GM21619 (cell line): ENCODE measurements at regions not wholly inside any gene's neighbourhood (a gene's known extent, or its start where the extent isn't known, plus 50 kb on each side); places are given as distances from the start of the nearest gene placed in this dataset.

Experiments used
- ATAC-seq: cut with Tn5 transposase; IDR thresholded peaks from one replicate; pipeline ENCODE4 v1.9.1; 2021; ENCODE audit not compliant: unreplicated experiment

DNA sequence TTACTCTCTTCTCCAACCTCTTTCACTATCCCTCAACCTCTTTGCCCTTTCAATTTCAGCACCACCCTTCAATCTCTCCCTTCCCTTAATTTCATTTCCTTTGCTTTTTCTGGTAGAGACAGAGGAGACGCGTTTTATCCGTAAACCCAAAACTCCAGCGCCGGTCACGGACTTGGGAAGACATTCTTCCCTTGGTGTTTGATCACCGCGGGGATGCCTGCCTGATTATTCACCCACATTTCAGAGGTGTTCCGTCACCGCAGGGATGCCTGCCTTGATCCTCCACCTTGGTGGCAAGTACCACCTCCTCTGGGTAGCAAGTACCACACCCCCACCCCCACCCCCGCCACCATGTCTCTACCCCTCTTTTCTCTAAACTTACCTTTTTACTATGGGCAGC is 669.4 kb upstream of the PKDCC start:
- no peak for ATAC-seq

DNA sequence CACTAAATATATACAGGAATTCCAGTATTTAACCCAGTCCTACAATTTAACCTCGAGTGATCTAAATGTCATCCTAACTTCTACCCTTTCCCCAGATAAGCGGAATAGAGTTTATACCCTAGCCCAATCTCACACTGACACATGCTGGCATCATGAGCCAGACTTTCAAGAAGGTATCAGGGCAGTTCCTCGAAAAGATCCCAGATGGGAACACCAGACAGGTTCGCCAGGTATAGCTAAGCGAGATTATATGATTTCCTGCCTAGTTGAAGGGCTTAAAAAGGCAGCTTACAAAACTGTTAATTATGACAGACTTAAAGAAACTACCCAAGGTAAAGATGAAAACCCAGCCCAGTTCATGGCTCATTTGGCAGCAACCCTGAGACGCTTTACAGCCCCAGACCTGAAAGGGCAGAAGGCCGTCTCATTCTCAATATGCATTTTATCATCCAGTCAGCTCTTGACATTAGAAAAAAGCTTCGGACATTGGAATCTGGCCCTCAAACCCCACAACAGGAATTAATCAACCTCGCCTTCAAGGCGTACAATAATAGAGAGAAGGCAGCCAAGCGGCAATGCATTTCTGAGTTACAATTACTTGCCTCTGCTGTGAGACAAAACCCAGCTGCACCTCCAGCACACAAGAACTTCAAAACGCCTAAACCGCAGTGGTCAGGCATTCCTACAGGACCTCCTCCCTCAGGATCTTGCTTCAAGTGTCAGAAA is 668.2 kb upstream of the PKDCC start:
- ATAC-seq = no peak

DNA sequence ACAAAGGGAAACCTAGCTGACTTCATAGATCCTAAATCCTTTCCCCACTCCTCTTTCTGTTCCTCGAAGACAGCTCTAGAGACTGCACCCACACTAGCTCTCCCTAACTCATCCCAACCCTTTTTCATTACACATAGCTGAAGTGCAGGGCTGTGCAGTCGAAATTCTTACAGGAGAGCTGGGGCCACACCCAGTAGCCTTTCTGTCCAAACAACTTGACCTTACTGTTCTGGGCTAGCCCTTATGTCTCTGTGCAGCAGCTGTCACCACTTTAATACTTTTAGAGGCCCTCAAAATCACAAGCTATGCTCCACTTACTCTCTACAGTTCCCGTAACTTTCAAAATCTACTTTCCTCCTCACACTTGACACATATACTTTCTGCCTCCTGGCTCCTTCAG is 666.1 kb upstream of the PKDCC start:
- ATAC-seq = no peak

DNA sequence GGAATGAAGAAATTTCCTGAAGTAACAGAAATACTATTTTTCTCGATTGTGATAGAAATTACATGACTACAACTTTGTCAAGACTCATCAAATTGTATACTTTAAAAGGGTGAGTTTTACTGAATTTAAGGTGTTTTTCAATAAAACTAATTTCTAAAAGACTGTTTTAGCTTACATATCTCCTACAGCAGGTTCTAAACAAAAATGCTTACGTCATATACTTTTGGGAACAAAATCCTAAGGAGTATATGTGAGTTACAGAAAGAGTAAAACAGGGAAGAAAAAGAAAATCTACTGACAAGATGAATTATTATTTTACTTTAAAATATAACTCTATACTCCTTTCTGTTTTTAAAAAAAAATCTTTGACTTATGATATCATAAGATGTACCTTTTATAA is 660.3 kb upstream of the PKDCC start:
- ATAC-seq = no peak

DNA sequence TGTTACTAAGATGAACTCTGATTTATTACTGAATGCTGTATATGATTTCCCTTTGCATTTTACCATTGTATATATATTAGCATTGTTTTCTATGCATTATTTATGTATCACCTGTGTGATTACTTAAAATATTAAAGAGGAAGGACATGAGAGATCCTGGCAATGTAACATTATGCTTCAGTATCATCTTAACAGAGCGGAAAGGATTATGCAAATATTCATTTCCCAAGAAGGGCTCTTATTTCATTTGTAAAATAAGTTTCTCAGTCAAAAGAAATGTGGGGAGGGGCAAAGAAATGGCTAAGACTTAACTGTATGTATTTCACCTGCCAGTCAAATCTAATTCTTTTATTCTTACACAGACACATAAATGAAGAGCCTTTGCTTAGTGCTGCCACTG is 654.2 kb upstream of the PKDCC start:
- no peak for ATAC-seq

DNA sequence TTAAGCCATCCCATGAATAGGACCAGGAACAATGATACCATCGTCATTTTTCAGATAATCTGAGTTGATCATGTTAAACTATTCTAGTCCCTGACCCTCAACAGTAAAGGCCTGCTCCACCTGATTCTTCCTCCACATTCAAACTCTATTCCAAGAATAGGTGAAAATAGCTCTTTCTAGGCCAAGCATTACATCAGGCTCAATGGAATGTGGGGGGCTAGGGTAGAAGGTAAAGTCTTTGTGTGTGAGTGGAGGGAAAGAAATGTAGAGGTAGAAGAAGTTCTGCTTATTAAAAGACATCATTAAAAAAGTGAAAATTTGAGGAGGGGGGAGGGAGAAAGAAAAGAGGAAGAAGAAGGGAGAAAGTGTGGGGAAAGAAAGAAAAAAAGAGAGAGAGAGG is 653.3 kb upstream of the PKDCC start:
- ATAC-seq = no peak

DNA sequence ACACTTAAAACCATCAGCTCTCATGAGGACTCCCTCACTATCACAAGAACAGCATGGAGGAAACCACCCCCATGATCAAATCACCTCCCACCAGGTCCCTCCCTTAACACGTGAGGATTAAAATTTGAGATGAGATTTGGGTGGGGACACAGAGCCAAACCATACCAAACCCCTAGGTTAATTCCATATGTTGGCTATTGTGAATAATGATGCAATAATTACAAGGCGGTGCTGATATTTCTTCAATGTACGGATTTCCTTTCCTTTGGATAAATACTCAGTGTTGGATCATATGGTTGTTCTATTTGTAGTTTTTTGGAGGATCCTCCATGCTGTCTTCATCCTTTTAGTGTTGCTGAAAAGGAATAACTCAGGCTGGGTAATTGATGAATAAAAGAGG is 652.1 kb upstream of the PKDCC start:
- ATAC-seq = no peak

DNA sequence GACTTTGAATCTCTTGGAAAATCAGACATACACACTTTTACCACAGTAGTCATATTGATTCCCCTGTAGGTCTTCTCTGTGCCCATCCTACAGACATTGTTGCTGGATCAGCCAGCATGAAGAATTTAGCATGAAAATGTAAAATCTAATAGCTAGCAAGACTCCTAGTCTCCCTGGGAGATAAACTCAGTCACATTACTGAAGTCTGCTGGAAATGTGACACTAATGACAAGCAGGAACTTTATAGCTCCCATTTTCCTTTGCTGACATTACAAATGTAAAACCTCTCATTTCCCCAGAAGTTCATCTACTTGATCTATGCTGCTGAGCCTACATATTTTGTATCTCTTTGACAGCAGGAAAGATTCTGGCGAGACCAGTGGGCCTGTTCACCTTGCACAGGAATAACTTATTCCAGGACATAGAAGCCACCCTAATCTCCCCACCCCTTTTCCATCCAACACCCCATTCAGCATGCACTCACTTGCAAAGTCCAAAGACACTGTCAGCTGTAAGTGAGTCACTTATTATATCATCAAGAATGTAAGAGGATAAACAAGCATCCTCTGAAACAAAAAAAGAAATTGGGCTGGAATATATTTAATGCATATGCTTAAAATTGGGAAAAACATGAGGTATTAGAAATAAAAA is 648.3 kb upstream of the PKDCC start:
- ATAC-seq = no peak

DNA sequence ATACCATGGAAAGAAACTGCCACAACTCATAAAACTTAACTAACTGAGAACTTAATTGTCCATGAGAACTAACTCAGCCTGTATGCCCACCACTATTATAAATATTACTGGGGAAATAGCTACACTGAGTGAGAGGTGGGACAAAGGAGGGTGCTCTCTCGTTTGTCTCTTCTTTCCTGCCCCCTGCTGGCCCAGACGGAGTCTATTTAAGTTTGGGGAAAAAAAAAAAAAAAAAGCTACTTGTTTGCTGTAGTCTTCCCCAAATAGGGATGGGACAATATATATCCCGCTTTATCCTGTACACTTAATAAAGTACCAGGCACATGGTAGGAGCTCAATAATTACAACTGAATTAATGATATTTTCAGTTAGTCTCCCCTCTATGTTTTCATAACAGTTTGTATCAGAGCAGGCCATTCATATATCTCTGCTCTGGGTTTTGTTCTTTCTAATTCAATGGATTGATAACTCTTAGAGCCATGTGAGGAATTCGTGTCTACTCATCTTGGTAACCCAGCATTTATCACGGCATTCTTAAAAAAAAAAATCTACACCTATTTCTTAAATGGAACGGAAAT is 647.6 kb upstream of the PKDCC start:
- ATAC-seq = no peak

DNA sequence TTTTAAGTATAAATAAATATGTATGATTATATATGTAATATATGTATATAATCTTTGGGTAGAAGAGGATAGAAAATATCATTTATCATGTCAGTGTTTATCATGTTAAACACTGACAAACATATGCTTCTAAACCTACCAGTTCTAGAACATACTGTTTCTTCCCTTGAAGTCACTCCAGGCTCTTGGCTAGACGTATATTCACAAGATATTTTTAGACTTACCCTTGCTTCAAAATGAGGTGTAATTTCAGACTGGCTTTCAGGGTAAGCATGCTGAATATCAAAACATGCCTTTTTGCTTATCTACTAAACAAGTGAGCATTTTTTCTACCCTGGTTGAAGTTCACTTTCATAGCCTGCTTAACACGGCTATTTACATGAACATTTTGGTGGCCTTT is 642.4 kb upstream of the PKDCC start:
- no peak for ATAC-seq

DNA sequence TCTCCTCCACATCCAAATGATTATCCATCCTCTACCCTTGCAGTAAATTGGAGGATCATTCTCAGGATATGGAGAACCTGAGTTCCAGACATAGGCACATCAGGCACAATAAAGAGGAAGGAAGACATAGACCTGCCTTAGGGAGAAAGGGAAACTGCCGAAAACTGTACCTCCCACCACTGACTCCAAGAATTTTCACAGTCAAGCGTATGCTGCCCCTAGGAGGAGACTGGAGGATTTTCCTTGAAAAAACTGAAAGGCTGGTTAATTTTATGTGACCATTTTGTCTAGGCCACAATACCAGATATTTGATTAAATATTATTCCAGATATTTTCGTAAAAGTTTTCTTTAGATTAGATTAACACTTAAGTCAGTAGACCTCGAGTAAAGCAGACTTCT is 638.5 kb upstream of the PKDCC start:
- no peak for ATAC-seq

DNA sequence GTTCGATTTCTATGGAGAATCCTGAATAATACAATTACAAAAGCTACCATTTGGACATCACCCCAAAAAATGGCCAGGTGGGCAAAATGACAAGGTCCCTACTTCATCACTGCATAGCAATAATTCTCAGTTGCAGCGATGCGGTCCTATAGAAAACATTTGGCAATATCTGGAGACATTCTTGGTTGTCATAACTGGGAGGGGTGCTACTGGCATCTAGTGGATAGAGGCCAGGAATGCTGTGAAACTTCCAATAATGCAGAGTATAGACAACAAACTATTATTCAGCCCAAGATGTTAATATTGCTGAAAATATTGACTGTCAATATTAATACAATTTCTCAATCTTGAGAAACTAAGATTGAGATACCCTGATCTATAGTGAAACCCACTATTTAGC is 637.8 kb upstream of the PKDCC start:
- no peak for ATAC-seq

DNA sequence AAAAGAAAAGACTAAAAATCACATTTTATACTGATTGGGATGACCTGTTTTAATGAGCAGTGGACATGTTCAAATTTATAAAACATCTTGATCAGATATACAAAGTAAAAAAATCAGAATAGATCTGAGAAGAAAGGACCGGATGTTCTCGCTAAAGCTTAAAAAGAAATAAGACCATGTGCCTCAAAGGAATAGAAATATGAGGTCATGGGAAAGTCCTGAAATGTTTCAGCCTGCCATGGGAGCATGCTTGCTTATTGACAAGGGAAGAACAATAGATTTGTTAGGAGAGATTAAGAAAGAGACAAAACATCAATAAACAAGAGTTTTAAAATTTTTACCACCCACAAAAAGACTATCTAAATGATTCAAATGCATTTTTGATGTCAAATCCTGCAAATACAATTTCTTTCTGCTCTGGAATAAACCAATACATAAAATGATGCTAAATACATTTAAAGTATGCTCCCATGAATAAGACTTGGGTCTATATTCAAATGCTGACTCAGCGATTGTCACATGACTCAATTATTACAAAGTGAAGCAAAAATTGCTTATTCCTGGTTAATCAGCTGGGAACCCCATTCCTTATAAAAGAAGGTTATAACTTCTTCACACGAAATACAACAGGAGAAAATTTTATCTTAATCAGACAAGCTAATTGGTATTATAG is 633.9 kb upstream of the PKDCC start:
- ATAC-seq = no peak

DNA sequence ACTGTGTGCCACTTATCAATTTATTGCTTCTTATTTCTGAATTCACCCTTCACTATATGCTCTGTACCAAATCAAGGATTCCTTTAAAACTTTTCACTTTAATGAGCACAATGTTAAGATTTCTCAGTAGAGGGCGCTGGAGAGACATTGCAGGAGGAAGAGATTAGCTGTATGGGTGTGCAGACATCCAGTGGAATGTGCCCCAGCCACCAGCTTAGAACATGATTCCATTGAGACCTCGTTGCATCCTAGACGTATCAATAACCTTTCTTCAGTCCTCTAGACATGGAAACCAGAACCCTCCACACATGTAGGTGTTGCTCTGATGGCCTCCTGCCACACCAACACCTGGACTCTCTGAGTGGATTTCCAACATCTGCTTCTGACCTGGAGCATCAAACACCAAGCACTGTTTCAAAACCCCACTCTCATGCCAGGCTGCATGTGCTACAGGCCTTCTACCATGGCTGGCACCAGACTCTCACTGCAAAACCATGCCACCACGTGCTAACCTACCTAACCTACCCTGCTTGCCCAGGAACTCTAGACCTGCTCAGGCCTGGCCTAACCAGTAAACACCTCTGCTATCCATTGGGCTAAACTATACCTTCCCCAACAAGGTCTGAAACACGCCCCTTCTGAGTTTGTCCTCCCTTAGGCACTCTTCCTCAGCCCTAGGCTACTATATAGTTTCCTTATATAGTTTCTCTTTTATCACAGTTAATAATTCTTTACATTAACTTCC is 633.2 kb upstream of the PKDCC start:
- no peak for ATAC-seq

DNA sequence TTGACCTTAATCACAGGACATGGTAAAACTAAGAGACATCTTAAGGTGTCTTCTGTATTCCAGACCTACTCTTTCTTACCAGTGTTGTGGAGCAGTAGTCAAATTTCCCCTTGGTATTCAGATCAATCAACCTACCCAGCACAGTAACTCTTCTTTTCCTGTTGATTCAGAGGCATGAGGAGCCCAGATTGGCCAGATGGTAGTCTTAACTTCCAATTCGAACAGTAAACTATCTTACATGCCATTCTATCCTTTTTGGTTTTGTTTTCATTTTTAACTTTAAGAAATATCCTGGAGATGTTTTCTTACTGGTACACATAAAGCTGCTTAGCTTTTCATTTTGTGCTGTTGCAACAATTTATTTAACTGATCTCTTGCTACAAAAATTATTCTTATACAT is 630.3 kb upstream of the PKDCC start:
- ATAC-seq = no peak

DNA sequence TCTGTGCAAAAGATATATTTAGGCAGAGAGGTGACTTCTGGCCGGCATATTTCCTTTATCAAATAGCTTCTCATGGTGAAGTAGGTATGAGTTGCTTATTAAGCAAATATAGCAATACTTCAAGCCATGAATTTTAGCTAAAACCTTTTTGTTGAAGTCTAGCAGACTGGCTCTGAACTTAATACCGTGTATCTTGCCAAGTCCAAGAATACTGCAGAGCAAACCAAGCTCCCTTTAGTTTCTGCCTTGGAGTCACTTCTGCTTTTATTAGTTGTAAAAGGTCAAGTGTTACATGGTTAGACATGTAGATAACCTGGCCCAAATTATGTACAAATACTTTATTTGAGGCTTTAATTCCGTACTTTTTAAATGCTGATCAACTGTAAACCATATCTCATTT is 627.6 kb upstream of the PKDCC start:
- no peak for ATAC-seq

DNA sequence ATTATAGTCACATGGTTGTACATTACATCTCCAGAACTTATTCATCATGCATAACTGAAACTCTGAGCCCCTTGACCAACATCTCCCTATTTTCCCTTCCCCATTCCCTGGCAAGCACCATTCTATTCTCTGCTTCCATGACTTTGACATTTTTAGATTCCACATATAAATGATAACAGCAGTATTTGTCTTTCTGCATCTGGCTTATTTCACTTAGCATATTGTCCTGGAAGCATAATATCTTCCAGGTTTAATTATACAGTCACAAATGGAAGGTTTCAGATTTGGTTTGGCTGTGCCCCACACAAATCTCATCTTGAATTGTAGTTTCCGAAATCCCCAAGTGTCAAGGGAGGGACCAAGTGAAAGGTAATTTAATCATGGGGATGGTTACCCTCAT is 626.9 kb upstream of the PKDCC start:
- no peak for ATAC-seq

DNA sequence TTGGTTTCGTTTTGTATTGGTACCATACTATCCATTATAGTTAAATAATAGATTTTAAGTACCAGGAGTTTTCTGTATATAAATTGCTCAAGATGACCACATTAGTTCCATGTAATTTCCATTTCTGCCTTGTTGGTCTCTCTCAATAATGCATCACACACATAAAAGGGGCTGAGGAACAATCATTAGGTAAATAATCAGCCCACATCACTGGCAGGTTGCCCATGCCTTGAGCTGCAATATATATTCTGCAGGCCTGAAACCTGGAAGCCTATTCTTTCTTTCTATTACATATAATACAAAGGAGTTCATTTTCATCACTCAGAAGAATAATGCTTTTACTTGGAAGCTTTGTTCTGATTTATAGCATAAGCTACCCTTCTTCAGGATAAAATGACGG is 616.1 kb upstream of the PKDCC start:
- ATAC-seq = no peak

DNA sequence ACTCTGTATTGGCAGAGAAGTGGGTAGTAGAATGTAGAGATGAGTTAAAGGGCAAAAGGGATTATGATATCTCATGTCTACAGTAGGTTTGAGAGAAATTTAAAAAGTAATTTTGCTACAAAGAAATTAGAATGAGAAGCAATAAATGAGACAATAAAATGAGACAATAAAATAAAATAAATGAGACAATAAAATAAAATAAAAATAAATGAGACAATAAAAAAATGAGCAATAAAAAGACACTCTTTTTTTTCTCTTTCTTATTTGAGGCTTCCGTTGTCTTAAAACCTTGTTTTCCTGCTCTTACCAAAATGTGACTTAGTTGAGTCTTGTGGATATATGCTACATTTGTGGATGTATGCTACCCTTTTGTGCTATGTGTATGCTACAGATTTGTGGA is 615.4 kb upstream of the PKDCC start:
- no peak for ATAC-seq

DNA sequence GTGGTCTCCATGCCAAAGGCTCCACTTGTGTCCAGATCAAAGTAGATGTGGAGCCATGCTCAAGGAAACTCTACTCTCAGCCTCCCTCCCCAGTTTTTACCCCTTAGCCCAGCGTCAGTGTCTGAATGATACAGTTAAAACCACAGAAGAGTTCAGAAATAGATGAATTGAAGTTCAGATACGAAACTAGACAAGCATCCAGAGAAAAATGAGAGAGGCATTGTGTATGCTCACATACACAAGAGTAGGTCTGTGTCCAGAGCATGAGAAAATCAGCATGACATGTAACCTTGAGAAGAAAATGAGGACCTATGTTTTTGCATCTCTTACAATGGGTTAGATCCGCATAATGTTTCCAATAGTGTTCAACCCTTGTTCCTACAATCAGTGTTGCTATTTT is 612.8 kb upstream of the PKDCC start:
- ATAC-seq = no peak

DNA sequence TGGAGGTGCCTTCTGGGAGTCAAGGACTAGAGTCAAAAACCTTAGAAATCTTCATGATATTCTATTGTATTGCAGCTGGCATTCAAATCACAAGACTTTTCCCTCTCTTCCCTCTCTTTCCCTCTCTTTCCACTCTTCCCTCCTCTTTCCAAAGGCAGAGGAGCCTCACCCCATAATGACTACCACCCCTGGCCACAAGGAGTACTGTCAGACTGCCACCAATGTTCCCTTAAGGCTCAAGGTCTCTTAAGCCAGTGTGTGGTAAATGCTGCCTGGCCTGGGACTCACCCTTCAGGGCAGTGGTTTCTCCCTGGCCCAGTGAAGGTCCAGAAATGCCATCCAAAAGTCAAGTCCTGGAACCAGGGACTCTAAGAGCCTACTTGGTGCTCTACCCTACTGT is 605.9 kb upstream of the PKDCC start:
- ATAC-seq = no peak
